Esophagus squamous epithelium (tissue), 4 donors: ENCODE measurements at regions not wholly inside any gene's neighbourhood (a gene's known extent, or its start where the extent isn't known, plus 50 kb on each side); places are given as distances from the start of the nearest gene placed in this dataset.

ENCODE experiments used
- POLR2A ChIP-seq, 4 donors: fragments of 450-650 bp; IDR thresholded peaks; one replicate each; pipeline ENCODE4 v1.6.1; 2017; ENCODE audit warnings: antibody characterized with exemption in 4 of 4, mild to moderate bottlenecking in 4 of 4, moderate library complexity in 3 of 4
- TF ChIP-seq, protein P1 (sequence below), 6 experiments: fragments of 450-650 bp in 4 of 6; fragments of 200-600 bp in 2 of 6; sonication (generic) in 2 of 6; IDR thresholded peaks; one replicate each; pipeline ENCODE4 v1.5.1; 2016 to 2019; ENCODE audit warnings: antibody characterized with exemption in 6 of 6, mild to moderate bottlenecking in 4 of 6, moderate library complexity in 4 of 6

DNA sequence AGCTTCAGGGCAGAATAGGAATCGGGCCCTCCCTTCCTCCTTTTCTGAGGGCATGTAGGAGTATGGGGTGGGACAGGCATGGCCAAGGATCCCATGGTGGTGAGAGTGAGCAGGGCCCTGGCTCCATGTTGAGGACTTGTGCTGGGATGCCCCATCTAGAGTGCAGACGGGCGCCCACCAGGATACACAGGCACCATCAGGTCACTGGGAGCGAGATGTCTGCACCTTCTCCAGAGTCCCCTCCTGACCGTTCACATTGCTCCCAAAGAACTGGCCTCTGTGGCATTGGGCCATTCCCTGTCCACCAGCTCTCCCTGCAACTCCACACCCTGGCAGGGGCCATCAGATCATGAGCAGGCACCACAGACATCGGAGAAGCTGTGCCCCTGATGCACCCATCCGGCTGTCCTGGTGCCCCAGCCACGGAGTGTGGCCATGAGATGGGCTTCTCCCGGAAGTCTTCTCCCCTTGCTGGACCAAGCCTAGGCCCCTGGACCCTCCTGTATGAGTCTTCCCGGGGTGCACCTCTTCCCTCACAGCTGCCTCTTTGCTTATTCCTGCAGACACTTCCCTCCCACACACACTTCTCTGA lies 195.0 kb downstream of the IRX2 start:
- no peak for TF ChIP-seq POLR2A (IDR thresholded peaks at IDR 0.05)
- TF ChIP-seq, protein P1, sequence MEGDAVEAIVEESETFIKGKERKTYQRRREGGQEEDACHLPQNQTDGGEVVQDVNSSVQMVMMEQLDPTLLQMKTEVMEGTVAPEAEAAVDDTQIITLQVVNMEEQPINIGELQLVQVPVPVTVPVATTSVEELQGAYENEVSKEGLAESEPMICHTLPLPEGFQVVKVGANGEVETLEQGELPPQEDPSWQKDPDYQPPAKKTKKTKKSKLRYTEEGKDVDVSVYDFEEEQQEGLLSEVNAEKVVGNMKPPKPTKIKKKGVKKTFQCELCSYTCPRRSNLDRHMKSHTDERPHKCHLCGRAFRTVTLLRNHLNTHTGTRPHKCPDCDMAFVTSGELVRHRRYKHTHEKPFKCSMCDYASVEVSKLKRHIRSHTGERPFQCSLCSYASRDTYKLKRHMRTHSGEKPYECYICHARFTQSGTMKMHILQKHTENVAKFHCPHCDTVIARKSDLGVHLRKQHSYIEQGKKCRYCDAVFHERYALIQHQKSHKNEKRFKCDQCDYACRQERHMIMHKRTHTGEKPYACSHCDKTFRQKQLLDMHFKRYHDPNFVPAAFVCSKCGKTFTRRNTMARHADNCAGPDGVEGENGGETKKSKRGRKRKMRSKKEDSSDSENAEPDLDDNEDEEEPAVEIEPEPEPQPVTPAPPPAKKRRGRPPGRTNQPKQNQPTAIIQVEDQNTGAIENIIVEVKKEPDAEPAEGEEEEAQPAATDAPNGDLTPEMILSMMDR (IDR thresholded peaks at IDR 0.05), result no peak
